Activated CD4-positive, alpha-beta T cell treated with anti-CD3 and anti-CD28 coated beads, Interleukin-2, amount 10 ng/mL, durations not matched to agents 24 days and 14 days (primary cell): ENCODE measurements at regions not wholly inside any gene's neighbourhood (a gene's known extent, or its start where the extent isn't known, plus 50 kb on each side); places are given as distances from the start of the nearest gene placed in this dataset.

ENCODE experiments used
- DNase-seq: peaks from one replicate; pipeline ENCODE4 v3.0.0; 2022
- H3K27ac Mint-ChIP-seq: one replicate; pipeline ENCODE4 v1.8.0; 2022; ENCODE audit warnings: mild to moderate bottlenecking, mixed read lengths
- H3K27me3 Mint-ChIP-seq: one replicate; pipeline ENCODE4 v1.8.0; 2022; ENCODE audit warnings: mixed read lengths
- H3K36me3 Mint-ChIP-seq: one replicate; pipeline ENCODE4 v1.8.0; 2022; ENCODE audit warnings: low read depth, mild to moderate bottlenecking, mixed read lengths
- H3K4me1 Mint-ChIP-seq: one replicate; pipeline ENCODE4 v1.8.0; 2021; ENCODE audit warnings: mixed read lengths
- H3K4me3 Mint-ChIP-seq: one replicate; pipeline ENCODE4 v1.8.0; 2022; ENCODE audit warnings: mild to moderate bottlenecking, moderate library complexity, mixed read lengths
- H3K9me3 Mint-ChIP-seq: one replicate; pipeline ENCODE4 v1.8.0; 2021; ENCODE audit warnings: mixed read lengths
- intact Hi-C: fragments of 100-400 bp; cut with micrococcal nuclease; formaldehyde crosslinking; loops from one replicate; pipeline ENCODE4 v1.15.1; 2023

GRCh38 chr10:113309791-113310190, 243.1 kb upstream of the HABP2 start:
- Mint-ChIP-seq H3K27ac (no peak overlapping the region), H3K36me3 (no peaks in the 10 kb centered on the region), H3K9me3 (no peaks in the 10 kb centered on the region), H3K27me3 (peaks cover 1% of the 10 kb centered on the region), H3K4me1 (no peaks in the 10 kb centered on the region), H3K4me3 (no peak overlapping the region)
- intact Hi-C loops, result no loop called here
- no peak for DNase-seq

GRCh38 chr10:113310347-113310746, 242.5 kb upstream of the HABP2 start:
- Mint-ChIP-seq H3K27ac (no peak overlapping the region), H3K4me1 (no peaks in the 10 kb centered on the region)
- intact Hi-C loops, result no loop called here

GRCh38 chr10:113313048-113313602, 239.7 kb upstream of the HABP2 start:
- intact Hi-C loops, result no loop called here
- DNase-seq, result no peak
- no peak overlapping the region for H3K4me3 Mint-ChIP-seq
- no peaks in the 10 kb centered on the region for H3K36me3 Mint-ChIP-seq
- H3K9me3 Mint-ChIP-seq, result no peaks in the 10 kb centered on the region
- H3K4me1 Mint-ChIP-seq, result no peaks in the 10 kb centered on the region
- peaks cover 1% of the 10 kb centered on the region for H3K27me3 Mint-ChIP-seq
- no peak overlapping the region for H3K27ac Mint-ChIP-seq

More at GRCh38 chr10:113310347-113310746, 242.5 kb upstream of the HABP2 start:
- no peaks in the 10 kb centered on the region for H3K36me3 Mint-ChIP-seq
- H3K4me3 Mint-ChIP-seq, result no peak overlapping the region
- DNase-seq, result no peak
- no peaks in the 10 kb centered on the region for H3K9me3 Mint-ChIP-seq
- peaks cover 1% of the 10 kb centered on the region for H3K27me3 Mint-ChIP-seq

GRCh38 chr10:113313722-113314121, 239.1 kb upstream of the HABP2 start:
- no peak for DNase-seq
- Mint-ChIP-seq H3K27ac (no peak overlapping the region), H3K4me1 (no peaks in the 10 kb centered on the region), H3K4me3 (no peak overlapping the region), H3K27me3 (peaks cover 1% of the 10 kb centered on the region), H3K9me3 (no peaks in the 10 kb centered on the region), H3K36me3 (no peaks in the 10 kb centered on the region)
- intact Hi-C loops, result no loop called here

GRCh38 chr10:113316506-113316905, 236.3 kb upstream of the HABP2 start:
- no peaks in the 10 kb centered on the region for H3K36me3 Mint-ChIP-seq
- no peak for DNase-seq
- intact Hi-C loops, result no loop called here
- no peak overlapping the region for H3K27ac Mint-ChIP-seq
- no peaks in the 10 kb centered on the region for H3K9me3 Mint-ChIP-seq
- no peaks in the 10 kb centered on the region for H3K27me3 Mint-ChIP-seq
- no peak overlapping the region for H3K4me3 Mint-ChIP-seq
- no peaks in the 10 kb centered on the region for H3K4me1 Mint-ChIP-seq

- Mint-ChIP-seq H3K27ac (no peak overlapping the region), H3K9me3 (no peaks in the 10 kb centered on the region), H3K36me3 (no peaks in the 10 kb centered on the region), H3K4me3 (no peak overlapping the region), H3K4me1 (no peaks in the 10 kb centered on the region), H3K27me3 (no peaks in the 10 kb centered on the region)
- no peak for DNase-seq
- intact Hi-C loops, result no loop called here
Observed at GRCh38 chr10:113317489-113317888, 235.4 kb upstream of the HABP2 start.

- no peaks in the 10 kb centered on the region for H3K9me3 Mint-ChIP-seq
- no peak for DNase-seq
- intact Hi-C loops, result no loop called here
- no peaks in the 10 kb centered on the region for H3K4me1 Mint-ChIP-seq
- no peak overlapping the region for H3K27ac Mint-ChIP-seq
- H3K4me3 Mint-ChIP-seq, result no peak overlapping the region
- H3K27me3 Mint-ChIP-seq, result peaks cover 2% of the 10 kb centered on the region
- H3K36me3 Mint-ChIP-seq, result no peaks in the 10 kb centered on the region
Observed at GRCh38 chr10:113319479-113319878, 233.4 kb upstream of the HABP2 start.

- intact Hi-C loops, result no loop called here
- Mint-ChIP-seq H3K36me3 (no peaks in the 10 kb centered on the region), H3K4me3 (no peak overlapping the region), H3K4me1 (no peaks in the 10 kb centered on the region), H3K27me3 (peaks cover 2% of the 10 kb centered on the region), H3K9me3 (no peaks in the 10 kb centered on the region), H3K27ac (no peak overlapping the region)
- DNase-seq, result no peak
Observed at GRCh38 chr10:113320211-113320610, 232.6 kb upstream of the HABP2 start.

GRCh38 chr10:113320987-113321386, 231.9 kb upstream of the HABP2 start:
- H3K27me3 Mint-ChIP-seq, result peaks cover 2% of the 10 kb centered on the region
- DNase-seq, result no peak
- intact Hi-C loops, result no loop called here
- no peaks in the 10 kb centered on the region for H3K9me3 Mint-ChIP-seq
- H3K4me1 Mint-ChIP-seq, result peaks cover under 1% of the 10 kb centered on the region
- H3K27ac Mint-ChIP-seq, result no peak overlapping the region
- H3K36me3 Mint-ChIP-seq, result no peaks in the 10 kb centered on the region
- no peak overlapping the region for H3K4me3 Mint-ChIP-seq

- peaks cover 2% of the 10 kb centered on the region for H3K27me3 Mint-ChIP-seq
- H3K36me3 Mint-ChIP-seq, result no peaks in the 10 kb centered on the region
- no peak overlapping the region for H3K27ac Mint-ChIP-seq
- no peaks in the 10 kb centered on the region for H3K9me3 Mint-ChIP-seq
- H3K4me3 Mint-ChIP-seq, result no peak overlapping the region
- DNase-seq, result no peak
- intact Hi-C loops, result no loop called here
- peaks cover 4% of the 10 kb centered on the region for H3K4me1 Mint-ChIP-seq
Observed at GRCh38 chr10:113322843-113323242, 230.0 kb upstream of the HABP2 start.

- Mint-ChIP-seq H3K9me3 (no peaks in the 10 kb centered on the region), H3K27me3 (peaks cover 2% of the 10 kb centered on the region), H3K36me3 (no peaks in the 10 kb centered on the region), H3K27ac (no peak overlapping the region), H3K4me3 (no peak overlapping the region), H3K4me1 (peaks cover 4% of the 10 kb centered on the region)
- no peak for DNase-seq
- intact Hi-C loops, result no loop called here
Observed at GRCh38 chr10:113323985-113324384, 228.9 kb upstream of the HABP2 start.

GRCh38 chr10:113326160-113327111, 226.4 kb upstream of the HABP2 start:
- DNase-seq, result no peak

GRCh38 chr10:113329121-113329596, 223.7 kb upstream of the HABP2 start:
- Mint-ChIP-seq H3K36me3 (no peaks in the 10 kb centered on the region), H3K9me3 (no peaks in the 10 kb centered on the region), H3K4me3 (no peak overlapping the region), H3K27ac (no peak overlapping the region), H3K4me1 (peaks cover 4% of the 10 kb centered on the region), H3K27me3 (peaks cover 7% of the 10 kb centered on the region)
- intact Hi-C loops, result no loop called here
- no peak for DNase-seq

More at GRCh38 chr10:113326160-113327111, 226.4 kb upstream of the HABP2 start:
- intact Hi-C loops, result no loop called here
- H3K36me3 Mint-ChIP-seq, result no peaks in the 10 kb centered on the region
- H3K4me3 Mint-ChIP-seq, result no peak overlapping the region
- H3K9me3 Mint-ChIP-seq, result no peaks in the 10 kb centered on the region
- peaks cover 4% of the 10 kb centered on the region for H3K4me1 Mint-ChIP-seq
- no peak overlapping the region for H3K27ac Mint-ChIP-seq
- peaks cover 5% of the 10 kb centered on the region for H3K27me3 Mint-ChIP-seq

GRCh38 chr10:113331961-113332360, 220.9 kb upstream of the HABP2 start:
- no peaks in the 10 kb centered on the region for H3K9me3 Mint-ChIP-seq
- no peaks in the 10 kb centered on the region for H3K4me1 Mint-ChIP-seq
- H3K36me3 Mint-ChIP-seq, result no peaks in the 10 kb centered on the region
- intact Hi-C loops, result no loop called here
- H3K4me3 Mint-ChIP-seq, result no peak overlapping the region
- H3K27me3 Mint-ChIP-seq, result peaks cover 6% of the 10 kb centered on the region
- no peak for DNase-seq
- H3K27ac Mint-ChIP-seq, result no peak overlapping the region
